GM13976 (cell line): ENCODE measurements at regions not wholly inside any gene's neighbourhood (a gene's known extent, or its start where the extent isn't known, plus 50 kb on each side); places are given as distances from the start of the nearest gene placed in this dataset.
A peak's percentile ranks its signal among the peaks of the same experiment; 100 is the strongest.
"Not testable (repeated sequence)": the region's sequence is repeated elsewhere in the genome, so short reads cannot be mapped to it uniquely, and the experiment has no call there.

ENCODE experiments used
- DNase-seq: peaks from one replicate; pipeline ENCODE4 v3.0.0; 2012; ENCODE audit warnings: low spot score
- in situ Hi-C: fragments of 300-500 bp; cut with MboI; formaldehyde crosslinking; loops from one replicate; pipeline ENCODE4 v1.12.0; 2022; ENCODE audit warnings: low sequenced_read_pairs, mixed read lengths, inconsistent platforms; ENCODE audit not compliant: unreplicated experiment
- TF ChIP-seq, protein P1 (sequence below): IDR thresholded peaks from 2 replicates; pipeline ENCODE4 v1.5.1; 2012; ENCODE audit warnings: borderline replicate concordance, mild to moderate bottlenecking; ENCODE audit not compliant: insufficient read depth; ENCODE audit errors: extremely low read depth, missing control alignments, control extremely low read depth

DNA sequence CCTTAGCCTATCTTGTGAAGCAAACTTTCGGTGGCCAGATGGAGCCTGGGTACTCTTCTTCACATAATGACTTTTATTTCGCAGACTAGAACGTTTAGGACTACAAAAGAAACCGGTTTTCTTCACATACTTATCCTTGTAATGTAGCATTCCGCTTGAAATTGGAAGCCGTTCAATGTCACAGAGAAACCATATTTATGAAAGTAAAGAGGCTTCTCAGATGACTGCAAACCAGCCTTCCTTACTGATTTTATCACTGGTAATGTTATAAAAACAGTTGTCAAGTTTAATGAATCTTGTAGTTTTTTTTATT lies 94.1 kb downstream of the PPIAL4G start:
- TF ChIP-seq, protein P1, sequence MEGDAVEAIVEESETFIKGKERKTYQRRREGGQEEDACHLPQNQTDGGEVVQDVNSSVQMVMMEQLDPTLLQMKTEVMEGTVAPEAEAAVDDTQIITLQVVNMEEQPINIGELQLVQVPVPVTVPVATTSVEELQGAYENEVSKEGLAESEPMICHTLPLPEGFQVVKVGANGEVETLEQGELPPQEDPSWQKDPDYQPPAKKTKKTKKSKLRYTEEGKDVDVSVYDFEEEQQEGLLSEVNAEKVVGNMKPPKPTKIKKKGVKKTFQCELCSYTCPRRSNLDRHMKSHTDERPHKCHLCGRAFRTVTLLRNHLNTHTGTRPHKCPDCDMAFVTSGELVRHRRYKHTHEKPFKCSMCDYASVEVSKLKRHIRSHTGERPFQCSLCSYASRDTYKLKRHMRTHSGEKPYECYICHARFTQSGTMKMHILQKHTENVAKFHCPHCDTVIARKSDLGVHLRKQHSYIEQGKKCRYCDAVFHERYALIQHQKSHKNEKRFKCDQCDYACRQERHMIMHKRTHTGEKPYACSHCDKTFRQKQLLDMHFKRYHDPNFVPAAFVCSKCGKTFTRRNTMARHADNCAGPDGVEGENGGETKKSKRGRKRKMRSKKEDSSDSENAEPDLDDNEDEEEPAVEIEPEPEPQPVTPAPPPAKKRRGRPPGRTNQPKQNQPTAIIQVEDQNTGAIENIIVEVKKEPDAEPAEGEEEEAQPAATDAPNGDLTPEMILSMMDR: no peak
- in situ Hi-C loops: no loop called here
- no peak for DNase-seq

DNA sequence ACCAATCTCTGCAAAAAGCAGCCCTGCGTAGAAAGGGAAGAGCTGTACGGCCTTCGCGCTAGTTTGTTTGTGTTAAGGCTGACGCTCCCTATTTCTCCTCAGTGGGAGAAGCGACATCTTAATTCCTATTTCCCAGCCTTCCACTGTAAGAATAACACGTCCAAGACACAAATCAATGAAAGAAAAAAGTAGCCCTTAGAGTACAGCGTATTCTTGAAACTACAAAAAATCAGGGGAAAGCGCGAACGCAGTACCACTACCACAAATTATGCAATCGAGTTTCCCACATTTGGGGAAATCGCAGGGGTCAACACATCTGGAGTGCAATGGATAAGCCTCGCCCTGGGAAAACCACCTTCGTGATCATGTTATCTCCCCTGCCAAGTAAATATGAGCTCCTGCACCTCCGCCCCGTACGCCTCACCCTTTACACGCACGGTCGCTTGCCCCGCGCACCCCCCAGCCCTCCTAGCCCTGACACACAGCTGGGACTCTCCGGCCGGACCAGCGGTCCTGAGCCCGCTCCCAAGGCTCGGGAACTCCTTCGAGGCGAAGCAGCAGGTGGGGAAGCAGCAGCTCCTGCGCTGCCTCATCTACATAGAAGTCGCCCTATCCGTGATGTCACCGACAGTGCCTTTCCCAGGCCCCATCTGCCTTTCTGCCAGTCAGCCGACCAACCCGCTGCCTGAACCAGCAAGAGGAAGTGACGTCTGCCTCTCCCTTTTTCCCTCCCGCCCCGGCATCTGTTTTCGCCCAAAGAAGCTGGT lies 94.7 kb downstream of the PPIAL4G start:
- in situ Hi-C loops: no loop called here
- DNase-seq: peak; percentile 88
- TF ChIP-seq, protein P1: no peak

DNA sequence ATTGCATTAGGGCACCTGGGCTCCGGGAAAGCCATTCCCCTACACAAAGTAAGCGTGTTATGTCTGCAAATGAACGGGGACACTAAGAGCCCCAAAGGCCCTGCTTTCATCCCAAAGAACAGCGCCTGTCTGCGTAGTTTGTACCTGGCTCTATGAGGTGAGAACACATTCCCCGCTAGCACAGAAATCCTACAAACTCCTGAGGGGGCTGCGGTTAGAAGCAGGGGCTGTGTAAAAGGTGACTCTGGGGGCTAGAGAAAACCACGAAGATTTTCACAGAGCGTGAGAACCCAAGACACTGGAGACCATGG lies 95.2 kb downstream of the PPIAL4G start:
- in situ Hi-C loops, DNase-seq: not testable (repeated sequence)

DNA sequence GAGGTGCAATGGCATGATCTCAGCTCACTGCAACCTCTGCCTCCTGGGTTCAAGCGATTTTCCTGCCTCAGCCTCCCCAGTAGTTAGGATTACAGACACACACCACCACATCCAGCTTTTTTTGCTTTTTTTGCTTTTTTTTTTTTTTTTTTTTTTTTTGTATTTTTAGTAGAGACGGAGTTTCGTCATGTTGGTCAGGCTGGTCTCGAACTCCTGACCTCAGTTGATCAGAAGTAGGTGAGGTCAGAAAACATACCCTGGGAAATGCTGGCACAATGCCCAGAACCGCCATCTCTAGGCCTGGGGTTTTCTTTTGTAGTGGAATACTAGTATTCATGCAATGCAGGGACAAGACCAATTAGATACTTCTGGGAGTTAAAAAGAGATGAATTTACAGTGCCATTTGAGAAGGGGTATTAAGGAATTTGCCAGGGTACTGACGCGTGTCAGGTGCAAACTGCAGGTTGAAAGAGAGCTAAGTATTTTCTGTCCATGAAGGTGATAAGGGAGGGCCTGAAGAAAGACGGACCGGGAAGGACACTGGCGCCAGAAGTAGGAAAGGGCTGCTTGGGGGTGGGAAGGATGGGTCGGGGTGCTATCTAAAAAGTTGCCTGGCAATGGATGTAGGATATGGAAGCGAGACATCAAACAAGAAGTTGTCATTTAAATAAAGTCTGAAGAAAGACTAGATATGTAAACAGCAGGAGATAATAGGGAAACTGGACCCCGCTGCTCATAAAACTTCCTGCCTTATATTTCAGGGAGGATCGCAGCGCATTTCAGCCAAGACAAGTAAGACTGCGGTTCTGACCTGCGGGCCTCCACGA lies 95.8 kb downstream of the PPIAL4G start:
- DNase-seq, in situ Hi-C loops: not testable (repeated sequence)

DNA sequence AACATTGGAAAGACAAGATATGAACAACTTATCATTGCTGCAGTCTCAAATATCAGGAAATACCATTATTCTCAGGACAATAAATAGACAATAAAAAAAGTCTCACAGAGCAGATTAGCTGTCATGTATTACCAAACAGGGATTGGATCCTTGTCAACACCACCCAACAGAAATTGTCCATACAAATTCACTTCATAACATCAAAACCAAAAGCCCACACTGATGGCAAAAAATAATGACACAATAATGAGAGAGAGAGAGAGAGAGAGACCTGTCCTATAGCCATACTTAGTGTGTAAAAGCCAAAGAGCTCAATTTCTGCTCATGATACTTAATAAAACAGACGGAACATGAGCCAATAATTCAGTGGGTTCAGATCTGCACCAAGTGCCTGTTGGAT lies 96.5 kb downstream of the PPIAL4G start:
- no peak for DNase-seq
- in situ Hi-C loops: no loop called here
- TF ChIP-seq, protein P1: no peak

DNA sequence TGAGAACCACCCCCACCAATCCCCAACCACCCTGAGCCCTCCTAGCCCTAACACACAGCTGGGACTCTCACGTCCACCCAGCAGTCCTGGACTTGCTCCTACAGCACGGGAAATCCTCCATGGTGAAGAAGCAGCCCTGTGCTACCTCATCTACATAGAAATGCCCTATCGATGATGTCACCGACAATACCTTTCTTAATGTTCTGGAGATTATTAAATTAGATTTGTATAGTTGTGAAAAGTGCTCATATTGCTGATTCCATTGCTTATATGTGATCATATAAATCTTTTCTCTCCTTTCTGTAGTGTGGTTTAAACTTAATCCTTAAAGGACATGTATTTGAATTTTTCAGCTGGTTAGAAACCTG lies 97.1 kb downstream of the PPIAL4G start:
- in situ Hi-C loops, DNase-seq: not testable (repeated sequence)

DNA sequence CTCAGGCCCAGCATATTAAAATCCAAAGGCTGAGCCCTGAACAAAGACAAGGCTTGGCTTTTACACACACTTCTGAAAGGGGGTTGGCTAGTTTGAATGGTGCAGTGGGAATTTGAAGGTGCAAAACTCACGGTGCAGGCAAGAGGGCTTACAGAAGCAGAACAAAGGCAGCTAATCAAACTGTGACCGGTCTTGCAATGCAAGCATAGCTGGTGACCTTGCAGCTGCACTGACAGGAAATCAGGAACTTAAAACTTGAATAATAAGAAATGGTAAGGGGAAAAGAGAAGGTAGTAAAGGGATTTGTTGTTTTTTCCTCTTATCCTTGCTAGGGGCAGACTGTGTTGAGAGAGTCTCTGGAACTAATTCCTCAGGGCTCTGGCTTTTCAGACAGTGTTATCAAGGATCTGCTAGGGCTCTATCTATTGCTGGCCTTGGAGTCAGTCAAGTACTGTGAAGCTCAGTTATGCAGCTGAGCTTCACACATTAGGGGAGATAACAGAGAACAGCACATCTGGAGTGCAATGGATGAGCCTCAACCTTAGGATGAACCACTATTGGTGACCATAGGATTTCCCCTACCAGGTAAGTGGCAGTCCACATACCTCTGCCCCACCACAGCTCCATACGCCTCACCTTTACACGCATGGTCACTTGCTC lies 97.6 kb downstream of the PPIAL4G start:
- in situ Hi-C loops: no loop called here
- DNase-seq: no peak
- TF ChIP-seq, protein P1: no peak

DNA sequence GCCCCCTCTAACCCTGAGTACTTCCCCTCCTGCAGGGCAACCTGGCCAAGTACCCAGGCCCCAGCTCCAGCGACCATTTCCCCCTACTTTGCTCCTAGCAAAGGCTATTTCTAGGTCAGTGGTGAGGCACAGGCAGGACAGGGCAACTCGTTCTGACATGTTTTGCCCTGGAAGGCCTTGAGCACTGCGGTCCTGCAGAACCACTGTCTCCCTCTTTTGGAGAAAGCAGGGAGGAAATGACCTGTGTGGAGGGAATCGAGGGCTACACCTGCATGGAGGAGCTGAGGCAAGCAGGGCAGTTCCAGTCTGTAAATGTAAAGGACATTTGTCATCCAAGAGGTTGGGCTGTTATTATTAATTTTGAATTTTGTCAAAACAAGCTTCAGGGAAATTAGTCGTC lies 99.1 kb downstream of the PPIAL4G start:
- TF ChIP-seq, protein P1: no peak
- in situ Hi-C loops: no loop called here
- no peak for DNase-seq
